ENCODE measurements at regions not wholly inside any gene's neighbourhood (a gene's known extent, or its start where the extent isn't known, plus 50 kb on each side); places are given as distances from the start of the nearest gene placed in this dataset.
A peak's percentile ranks its signal among the peaks of the same experiment; 100 is the strongest.

DNA sequence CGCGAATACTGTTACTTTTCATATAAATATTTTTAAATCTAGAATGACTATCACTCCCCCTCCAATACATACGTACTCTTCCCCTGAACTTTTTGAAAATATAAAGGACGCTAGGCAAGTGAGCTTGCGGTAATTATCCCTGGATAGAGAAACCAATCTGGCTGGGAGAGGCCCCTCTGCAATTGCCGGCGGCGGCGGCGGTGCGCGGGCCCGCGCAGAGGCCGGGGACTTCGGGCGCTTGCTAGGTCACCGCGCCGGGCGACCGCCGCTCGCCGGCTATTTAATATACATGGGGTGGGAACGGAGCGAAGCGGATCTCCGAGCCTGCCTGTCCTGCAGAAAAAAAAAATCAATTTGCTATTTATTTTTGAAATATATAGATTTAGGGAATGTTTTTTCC, 416.3 kb upstream of the ESRRG start:
- ATAC-seq (no peak), DNase-seq (no peak)
- peaks cover 0 to 33% (median 14%) of the 10 kb centered on the region in 3 donors for H3K27me3 ChIP-seq
- H3K36me3 ChIP-seq: no peaks in the 10 kb centered on the region
- H3K27ac ChIP-seq: no peak overlapping the region
- intact Hi-C loops (cut with DNase I; ENCODE audit: low total_unique reads) (no loop called here), in situ Hi-C loops (cut with MboI; ENCODE audit: low sequenced_read_pairs in 4 of 4) (no loop called here)
- H3K9me3 ChIP-seq: no peaks in the 10 kb centered on the region
- TF ChIP-seq, protein P1, sequence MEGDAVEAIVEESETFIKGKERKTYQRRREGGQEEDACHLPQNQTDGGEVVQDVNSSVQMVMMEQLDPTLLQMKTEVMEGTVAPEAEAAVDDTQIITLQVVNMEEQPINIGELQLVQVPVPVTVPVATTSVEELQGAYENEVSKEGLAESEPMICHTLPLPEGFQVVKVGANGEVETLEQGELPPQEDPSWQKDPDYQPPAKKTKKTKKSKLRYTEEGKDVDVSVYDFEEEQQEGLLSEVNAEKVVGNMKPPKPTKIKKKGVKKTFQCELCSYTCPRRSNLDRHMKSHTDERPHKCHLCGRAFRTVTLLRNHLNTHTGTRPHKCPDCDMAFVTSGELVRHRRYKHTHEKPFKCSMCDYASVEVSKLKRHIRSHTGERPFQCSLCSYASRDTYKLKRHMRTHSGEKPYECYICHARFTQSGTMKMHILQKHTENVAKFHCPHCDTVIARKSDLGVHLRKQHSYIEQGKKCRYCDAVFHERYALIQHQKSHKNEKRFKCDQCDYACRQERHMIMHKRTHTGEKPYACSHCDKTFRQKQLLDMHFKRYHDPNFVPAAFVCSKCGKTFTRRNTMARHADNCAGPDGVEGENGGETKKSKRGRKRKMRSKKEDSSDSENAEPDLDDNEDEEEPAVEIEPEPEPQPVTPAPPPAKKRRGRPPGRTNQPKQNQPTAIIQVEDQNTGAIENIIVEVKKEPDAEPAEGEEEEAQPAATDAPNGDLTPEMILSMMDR (IDR thresholded peaks at IDR 0.05 in 4 of 5, conservative IDR thresholded peaks at IDR 0.05 in 1 of 5): no peak
- TF ChIP-seq POLR2A (IDR thresholded peaks at IDR 0.05): no peak
- H3K4me1 ChIP-seq: no peaks in the 10 kb centered on the region
- peak overlapping the region in 1 of 4 donors; percentile 13 for H3K4me3 ChIP-seq

- H3K27me3 ChIP-seq: peaks cover 0 to 33% (median 14%) of the 10 kb centered on the region in 3 donors
- no peak overlapping the region for H3K27ac ChIP-seq
- ATAC-seq: no peak
- intact Hi-C loops (cut with DNase I; ENCODE audit: low total_unique reads): no loop called here
- TF ChIP-seq, protein P1 (IDR thresholded peaks at IDR 0.05 in 4 of 5, conservative IDR thresholded peaks at IDR 0.05 in 1 of 5): no peak
- TF ChIP-seq POLR2A (IDR thresholded peaks at IDR 0.05): no peak
- H3K9me3 ChIP-seq: no peaks in the 10 kb centered on the region
- H3K4me3 ChIP-seq: no peak overlapping the region
- no peak for DNase-seq
- no peaks in the 10 kb centered on the region for H3K4me1 ChIP-seq
- in situ Hi-C loops (cut with MboI; ENCODE audit: low sequenced_read_pairs in 4 of 4): no loop called here
- no peaks in the 10 kb centered on the region for H3K36me3 ChIP-seq
Observed at GRCh38 chr1:217138799-217139466, 415.7 kb upstream of the ESRRG start.

DNA sequence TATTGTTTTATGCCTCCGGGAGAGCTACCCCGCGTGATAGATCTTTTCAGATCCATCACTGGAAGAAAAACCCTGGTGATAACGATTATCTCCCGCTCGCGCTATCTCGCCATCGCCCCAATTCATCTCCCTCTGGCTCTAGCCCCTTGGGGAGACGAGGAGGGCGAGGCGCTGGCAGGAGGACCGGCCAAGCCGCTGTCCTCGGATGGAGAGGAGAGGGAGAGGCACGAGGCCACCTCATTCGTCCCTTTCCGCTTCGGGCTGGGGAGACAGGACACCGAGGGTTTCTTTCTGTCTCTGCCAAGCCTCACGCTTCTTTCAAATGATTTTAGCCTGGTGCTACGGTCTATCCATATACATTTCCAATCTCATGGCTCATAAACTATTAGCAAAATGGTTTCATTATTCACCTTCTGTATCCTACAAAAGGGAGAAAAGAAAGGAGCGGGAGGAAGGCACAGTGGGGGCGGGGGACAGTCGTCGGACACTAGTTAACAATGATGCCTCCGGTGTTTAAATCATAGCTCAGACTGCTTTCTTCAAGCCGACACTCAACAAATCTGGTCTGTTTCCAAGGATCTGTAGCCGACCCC, 415.0 kb upstream of the ESRRG start:
- H3K27me3 ChIP-seq: peaks cover 0 to 33% (median 14%) of the 10 kb centered on the region in 3 donors
- no peak overlapping the region for H3K4me3 ChIP-seq
- H3K4me1 ChIP-seq: no peaks in the 10 kb centered on the region
- intact Hi-C loops (cut with DNase I; ENCODE audit: low total_unique reads) (no loop called here), in situ Hi-C loops (cut with MboI; ENCODE audit: low sequenced_read_pairs in 4 of 4) (no loop called here)
- DNase-seq (no peak), ATAC-seq (no peak)
- H3K9me3 ChIP-seq: no peaks in the 10 kb centered on the region
- no peak overlapping the region for H3K27ac ChIP-seq
- TF ChIP-seq, protein P1 (IDR thresholded peaks at IDR 0.05 in 4 of 5, conservative IDR thresholded peaks at IDR 0.05 in 1 of 5): no peak
- TF ChIP-seq POLR2A (IDR thresholded peaks at IDR 0.05): no peak
- H3K36me3 ChIP-seq: no peaks in the 10 kb centered on the region

DNA sequence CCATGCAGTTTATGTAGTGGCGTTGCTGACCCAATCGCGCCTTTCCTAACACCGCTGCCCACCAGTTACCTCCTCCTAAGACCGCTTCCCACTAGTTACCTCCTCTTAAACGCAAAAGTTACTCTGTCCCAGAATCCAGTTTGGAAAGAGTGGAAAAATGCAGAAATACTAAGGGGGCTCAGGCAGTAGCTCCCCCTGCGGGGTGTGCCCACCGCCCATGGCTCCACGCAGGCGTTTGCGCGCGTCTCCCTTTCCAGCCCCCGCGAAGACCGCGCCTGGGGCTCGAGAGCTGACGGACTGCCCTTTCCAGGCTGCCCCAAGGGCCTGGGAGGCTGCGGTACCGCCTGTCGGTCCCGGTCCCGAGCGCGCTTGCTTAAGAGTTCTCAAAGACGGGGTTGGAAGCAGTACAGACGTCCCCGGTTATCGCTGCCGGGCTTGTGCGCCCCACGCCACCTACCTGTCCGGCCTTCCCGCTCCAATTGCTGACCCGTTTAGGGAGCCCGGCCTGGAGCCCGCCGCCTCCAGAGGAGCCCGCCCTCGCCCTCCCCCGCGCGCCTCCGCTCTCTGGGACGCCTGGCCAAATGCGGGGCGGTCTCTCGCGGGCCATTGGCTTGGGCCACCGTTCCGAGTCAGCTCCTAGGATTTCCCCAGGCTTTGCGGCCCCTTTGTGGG, 414.1 kb upstream of the ESRRG start:
- Histone ChIP-seq H3K27ac (no peak overlapping the region), H3K27me3 (peaks cover 0 to 33% (median 14%) of the 10 kb centered on the region in 3 donors), H3K36me3 (no peaks in the 10 kb centered on the region), H3K4me1 (no peaks in the 10 kb centered on the region), H3K4me3 (peak overlapping the region in 1 of 4 donors; percentile 2), H3K9me3 (no peaks in the 10 kb centered on the region)
- DNase-seq (no peak), ATAC-seq (no peak)
- in situ Hi-C loops (cut with MboI; ENCODE audit: low sequenced_read_pairs in 4 of 4): no loop called here
- intact Hi-C loops (cut with DNase I; ENCODE audit: low total_unique reads): no loop called here
- TF ChIP-seq, protein P1 (IDR thresholded peaks at IDR 0.05 in 4 of 5, conservative IDR thresholded peaks at IDR 0.05 in 1 of 5): no peak
- TF ChIP-seq POLR2A (IDR thresholded peaks at IDR 0.05): no peak
